ENCODE measurements at regions not wholly inside any gene's neighbourhood (a gene's known extent, or its start where the extent isn't known, plus 50 kb on each side); places are given as distances from the start of the nearest gene placed in this dataset.

DNA sequence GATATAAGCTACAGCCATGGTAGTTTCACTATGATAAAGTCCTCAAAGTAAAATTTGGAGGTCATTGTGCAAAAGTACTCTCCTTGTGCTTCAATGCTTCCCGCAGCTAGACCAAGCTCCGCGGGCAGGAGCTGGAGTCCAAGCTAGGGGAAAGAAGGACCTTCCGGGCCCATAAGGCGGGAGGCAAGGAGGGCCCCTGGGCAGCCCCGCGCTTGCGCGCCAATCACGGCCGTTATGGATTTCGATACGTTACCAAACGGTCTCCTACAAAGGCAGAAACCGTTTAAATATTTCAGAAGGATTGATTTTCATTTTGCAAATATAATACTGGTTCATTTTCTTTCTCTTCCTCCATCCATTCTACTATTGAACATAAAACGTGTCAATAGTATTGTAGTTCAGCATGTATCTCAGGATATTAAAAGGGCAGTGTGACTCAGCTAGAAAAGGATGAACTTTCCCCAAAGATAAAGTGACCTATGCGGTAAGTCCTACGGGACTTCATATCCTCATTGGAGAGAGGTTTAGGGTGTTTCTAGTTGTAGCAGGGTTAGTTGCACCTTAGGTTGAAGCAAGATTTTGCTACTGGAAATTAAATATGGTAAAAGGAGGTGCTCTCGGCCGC is 128.0 kb downstream of the KIF20B start:
- no peak for DNase-seq

DNA sequence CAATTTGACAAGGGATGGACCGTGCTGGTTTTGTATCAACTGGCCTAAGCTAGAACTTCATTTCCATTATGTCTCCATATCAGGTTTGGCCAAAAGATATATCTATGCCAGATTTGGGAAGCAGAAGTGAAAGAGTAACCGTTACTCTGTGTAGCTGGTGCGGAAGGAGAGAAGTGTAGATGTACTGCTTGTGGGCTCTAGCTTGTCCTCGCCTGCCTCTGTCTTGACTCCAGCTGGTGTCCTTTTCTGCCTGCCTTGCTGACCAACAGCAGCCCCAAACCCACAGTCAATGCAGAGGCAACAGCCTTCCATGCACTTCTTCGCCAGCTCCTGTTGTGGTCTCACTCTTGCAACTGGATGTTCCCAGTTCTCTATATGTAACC is 128.5 kb downstream of the KIF20B start:
- no peak for DNase-seq

DNA sequence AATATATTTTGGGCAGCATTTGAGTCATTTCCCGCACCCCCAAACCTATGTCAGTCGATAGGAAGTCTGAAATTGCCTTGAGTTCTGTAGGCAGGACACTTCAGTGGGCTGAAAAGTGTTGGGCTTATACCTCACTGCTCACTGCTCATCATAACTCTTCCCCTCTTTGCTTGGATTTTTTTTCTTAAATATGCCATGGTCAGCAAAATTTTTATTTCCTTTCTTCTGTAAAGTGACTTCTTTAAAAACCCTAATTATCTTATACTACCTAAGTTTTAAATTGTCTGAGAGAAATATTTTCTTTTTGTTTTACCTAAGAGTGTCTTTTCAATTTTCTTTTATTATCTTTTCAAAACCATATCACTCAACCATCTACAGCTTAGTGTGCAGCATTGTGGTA is 129.2 kb downstream of the KIF20B start:
- no peak for DNase-seq

DNA sequence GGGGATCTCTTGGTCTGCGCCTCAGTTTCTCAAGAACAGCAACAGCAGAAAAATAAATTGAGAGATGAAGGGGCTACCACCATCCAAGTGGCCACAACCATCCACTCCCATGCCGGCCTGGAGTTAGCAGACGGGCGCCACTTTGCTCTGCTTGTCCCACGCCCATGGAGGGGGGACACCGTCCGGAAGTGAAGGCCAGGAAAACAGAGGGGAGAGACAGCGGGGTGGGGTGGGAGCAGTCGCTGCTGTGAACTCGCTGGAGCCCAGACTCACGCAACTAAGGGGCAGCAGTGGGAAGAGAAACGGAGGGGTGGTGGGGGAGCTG is 135.4 kb downstream of the KIF20B start:
- DNase-seq, result no peak

DNA sequence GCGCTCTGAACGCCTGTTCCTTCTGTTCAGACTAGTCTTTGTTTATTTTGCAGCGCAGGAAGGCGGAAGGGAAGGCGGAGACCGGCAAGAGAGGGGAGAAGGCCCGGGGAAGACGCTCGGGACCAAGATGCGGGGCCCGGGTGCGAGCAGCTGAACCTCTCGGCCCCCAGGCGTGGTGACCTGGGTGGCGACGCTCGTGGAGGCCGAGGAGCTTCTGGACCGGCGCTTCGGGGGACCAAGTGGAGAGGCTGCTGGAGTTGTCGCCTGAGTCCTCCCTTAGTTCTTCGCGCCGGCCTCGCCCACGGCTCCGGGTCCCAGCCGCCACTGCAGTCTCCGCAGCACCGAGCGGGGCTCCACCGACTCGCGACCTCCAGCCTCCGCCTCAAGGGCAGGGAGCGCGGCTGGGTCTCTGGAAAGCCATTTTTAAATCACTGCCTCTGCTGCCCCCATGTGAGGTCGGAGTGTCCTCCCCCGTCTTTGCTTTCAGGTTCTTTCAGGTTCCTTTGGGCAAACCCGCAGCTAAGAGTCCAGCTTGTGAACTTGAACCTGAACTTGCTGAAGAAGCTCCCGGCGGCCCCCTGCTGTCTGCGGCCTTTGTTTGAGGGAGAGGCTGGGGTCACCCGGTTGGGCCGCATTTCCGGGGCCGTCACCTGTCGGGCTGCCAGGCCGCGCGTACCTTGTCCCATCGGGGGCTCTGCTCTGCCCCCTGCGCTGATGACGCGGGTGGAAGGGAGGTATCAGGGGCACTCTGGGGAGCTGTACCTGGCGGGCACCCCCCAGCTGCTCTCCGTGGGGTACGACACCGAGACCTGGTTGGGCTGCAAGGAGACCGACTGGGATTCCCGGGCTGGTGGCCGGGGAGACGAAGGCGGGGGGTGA is 136.0 kb downstream of the KIF20B start:
- DNase-seq, result no peak

DNA sequence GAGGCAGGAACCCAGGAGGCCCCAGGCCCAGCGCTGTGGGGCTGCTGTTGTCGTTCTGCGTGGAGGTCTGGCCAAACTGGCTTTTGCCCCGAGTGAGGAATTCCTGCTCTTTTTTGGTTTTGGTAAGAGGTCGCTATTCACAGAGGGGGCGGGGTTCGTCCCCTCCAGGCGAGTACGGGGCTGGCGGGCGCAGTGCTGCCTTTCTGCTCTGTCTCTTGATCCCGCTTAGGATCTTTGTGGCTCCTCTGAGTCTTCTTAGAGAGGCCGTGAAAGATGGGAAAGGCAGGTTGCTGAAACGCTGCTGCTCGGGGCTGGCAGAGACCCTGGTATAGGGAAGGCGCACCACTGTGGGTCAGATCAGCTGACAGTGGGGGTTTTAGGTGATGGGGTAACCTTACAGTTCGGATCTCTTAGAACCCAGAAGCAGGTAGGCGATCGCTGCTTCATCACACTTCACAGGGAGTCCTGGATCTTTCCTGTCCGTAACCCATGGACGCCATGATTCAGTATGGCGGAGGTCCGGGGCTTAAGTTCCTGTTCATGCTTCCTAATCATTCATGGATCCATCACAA is 136.7 kb downstream of the KIF20B start:
- DNase-seq, result no peak

DNA sequence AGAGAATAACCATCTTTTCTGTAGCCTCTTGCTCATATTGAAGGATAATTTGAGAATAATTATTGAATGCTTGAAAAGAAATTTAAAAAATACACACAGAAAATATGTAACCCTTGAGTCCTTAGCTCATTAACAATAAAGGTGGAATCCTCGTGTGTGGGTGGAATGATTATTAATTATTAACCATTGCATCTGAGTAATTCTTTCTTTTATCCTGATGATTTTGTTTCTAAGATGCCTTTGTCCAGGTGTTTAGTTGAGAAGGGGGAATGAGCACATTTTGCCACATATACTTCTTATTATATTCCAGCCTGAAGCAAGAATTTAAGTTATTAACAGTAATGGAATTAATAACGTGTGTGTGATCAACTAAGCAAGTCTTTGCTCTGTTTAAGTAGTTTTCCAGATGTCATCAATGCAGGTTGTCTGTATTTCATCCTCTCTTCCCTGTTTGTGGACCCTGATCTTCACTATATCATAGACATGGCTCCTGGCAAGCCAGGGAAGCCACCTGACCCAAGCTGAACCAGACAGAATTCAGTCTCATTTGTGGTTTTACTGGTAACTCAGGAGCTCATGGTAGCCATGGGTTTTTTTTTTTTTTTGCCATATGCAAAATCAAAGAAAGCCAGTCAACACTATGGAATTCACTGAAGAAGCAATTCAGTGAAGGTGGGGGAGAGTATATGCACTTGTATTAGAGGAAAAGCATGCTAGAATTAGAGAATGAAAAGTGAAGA is 144.3 kb downstream of the KIF20B start:
- DNase-seq, result no peak

DNA sequence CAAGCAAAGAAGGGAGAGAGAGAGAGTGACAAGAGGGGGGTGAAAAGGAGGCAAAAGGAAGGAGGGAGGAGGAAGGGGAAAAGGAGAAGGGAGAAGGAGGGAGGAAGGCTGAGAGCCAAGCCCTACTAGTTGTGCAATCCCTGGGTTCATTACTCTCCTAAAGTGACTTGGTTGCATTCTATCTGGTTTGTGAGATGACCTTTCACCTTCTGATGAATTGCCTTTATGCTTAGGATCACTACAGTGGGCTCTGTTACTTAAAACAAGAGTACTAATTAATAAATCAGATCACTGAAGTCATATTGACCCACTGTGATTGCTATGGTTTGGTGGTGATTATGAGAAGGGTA is 144.9 kb downstream of the KIF20B start:
- DNase-seq, result no peak

DNA sequence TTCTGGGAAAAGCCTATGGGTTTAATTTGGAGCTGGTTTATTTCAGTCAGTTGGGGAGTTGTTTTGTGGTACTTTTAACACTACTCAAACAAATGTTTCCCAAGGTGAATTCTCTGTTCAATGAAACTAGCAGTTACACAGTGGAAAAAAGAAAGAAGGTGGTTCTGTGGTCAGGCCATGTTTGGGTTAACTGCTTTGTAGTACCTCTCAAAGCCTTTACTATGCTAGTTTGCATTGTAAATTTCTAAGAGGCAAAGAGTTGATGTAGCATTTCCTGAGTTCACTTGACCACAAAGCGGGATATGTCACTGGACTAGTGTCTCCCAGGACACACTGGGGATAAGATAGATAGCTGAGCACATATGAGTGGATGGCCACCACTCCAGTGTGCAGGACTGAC is 145.4 kb downstream of the KIF20B start:
- peak; percentile 50 for DNase-seq

DNA sequence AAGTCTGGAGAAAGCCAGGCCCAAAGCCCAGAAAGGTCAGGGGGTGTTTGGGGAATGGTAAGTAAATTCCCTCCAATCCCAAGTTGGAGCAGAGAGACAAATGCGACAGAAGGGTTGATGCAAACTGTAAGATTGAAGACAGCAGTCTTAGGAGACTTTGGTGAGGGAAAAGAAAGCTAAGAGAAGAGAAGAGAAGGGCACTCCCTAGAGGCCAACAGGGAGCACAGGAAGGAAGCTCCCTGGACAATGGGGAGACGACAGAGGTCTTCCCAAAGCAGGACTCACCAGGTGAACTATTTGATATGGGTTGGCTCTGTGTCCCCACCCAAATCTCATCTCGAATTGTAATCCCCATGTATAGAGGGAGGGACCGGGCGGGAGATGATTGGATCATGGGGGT is 151.5 kb downstream of the KIF20B start:
- DNase-seq, result no peak

DNA sequence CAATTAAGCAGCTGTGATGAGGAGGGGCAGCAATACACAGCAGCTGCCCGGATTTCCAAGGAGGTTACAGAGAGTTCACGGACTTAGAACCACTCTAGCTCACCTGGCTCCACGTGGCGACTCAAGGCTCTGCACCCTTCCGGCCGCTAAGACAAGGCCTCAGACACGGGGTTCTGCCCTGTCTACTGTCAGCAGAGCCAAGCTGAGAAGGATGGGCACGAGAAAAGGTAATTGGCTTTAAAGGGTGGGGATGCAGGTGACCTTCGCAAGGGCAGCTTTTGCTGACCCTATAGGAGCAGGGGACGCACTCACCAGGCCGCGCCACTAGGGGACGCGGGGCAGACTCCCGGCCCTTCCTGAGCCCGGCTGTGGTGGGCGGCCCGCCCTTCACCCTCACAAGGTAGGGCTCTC is 152.4 kb downstream of the KIF20B start:
- DNase-seq, result no peak

DNA sequence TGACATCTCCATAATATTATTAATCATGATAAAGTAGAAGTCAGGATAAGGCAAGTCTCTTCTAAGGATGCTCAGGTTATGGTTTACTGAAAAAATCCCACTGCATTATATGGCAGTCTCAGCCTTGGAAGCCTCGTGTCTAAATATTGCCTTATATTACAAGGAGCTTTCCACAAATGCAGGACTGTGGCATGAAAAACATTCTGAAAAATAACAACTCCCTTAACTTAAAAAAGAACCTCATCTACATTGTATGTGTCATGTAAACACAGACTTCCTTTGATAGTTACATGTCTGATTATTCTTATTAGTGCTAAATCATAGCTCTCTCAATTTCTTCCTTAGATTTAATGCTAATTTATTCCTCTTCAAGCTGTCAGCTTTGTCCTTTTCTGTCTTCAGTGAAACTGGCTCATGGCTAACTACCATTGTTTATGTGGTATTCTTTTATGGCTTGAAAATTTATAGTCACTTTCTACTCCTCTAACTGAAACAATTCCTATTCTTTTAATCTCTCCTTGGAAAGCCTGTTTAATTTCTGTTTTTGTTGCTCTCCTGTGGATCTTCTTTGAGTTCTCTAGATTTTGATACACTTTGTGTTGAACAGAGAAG is 156.1 kb downstream of the KIF20B start:
- no peak for DNase-seq

DNA sequence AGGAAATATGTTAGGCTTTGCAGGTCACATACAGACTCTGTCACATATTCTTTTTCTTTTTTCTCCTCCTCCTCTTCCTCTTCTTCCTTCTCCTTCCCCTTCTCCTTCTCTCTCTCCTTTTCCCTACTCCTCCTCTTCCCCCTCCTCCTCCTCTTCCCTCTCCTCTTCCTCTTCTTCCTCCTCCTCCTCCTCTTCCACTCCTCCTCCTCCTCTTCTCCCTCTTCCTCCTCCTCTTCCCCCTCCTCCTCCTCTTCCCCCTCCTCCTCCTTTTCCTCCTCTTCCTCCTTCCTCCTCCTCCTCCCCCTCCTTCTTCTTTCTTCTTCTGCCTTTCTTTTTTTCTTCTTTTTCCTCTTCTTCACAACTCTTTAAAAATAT is 159.8 kb downstream of the KIF20B start:
- no peak for DNase-seq

DNA sequence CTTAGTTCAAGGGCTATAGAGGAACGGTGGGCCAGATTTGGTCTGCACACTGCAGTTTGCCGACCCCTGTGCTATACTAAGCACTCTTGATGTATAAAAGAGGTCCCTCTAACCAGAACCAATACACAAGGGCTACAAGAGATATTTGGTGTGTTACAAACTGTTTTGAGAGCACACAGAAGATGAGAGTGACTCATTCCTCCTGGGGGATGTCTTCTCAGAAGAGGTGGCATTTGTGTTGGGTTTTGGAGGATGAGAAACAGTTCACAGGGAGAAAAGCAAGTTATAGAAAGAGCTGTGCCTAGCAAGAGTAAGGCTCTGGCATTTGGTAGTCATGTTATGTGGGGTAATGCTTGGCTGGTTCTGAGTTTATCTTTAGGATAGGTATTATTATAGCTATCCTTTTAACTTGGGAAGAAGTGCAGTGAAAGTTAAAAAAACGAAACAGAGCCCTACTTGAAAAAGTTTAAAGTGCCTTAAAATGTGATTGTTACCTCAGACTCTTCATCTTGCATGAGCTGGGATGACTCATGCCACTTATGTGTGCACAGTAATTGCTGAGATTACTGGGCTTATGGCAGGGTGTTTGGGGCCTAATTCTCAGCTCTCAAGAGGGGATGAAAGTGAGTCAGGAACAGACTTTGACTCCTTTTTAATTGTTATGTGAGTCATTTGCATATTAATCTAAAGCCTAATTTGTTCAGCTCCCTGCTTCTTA is 160.4 kb downstream of the KIF20B start:
- DNase-seq, result no peak

DNA sequence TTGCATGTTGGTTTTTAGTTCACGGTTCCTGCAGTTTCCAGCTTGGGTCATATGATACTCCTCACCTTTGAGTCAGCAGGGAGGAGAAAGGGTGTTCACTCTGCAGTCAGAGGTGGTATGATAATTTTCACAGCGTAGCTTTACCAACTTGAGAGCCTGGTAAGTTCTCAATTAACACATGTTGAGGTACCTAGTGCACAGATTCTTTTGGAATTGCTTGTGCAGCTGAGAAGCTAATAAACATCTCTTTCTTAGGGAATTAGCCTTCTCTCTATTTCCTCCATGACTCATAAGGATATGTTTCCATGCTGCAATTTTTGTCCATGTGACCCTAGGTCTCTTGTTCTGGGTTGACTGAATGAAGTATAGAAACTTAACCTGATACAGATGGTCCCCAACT is 166.6 kb downstream of the KIF20B start:
- no peak for DNase-seq

DNA sequence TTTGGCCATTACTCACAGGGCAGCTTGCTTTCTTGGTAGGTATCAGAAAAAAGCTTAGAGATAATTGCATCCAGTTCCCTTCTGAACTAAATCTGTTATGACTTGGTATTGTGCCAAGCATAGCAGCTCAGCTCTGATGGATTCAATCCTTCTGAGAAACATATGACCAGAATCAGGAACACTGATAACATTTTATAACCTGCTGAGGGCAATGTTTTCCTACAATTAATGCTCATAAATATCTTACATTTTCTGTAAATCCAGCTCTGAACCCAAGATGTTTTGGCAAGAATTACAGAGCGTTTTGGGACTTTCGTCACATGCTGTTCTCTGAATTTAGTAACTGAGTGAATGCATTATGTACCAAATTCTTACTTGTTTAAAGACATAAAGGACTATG is 167.8 kb downstream of the KIF20B start:
- DNase-seq, result no peak

DNA sequence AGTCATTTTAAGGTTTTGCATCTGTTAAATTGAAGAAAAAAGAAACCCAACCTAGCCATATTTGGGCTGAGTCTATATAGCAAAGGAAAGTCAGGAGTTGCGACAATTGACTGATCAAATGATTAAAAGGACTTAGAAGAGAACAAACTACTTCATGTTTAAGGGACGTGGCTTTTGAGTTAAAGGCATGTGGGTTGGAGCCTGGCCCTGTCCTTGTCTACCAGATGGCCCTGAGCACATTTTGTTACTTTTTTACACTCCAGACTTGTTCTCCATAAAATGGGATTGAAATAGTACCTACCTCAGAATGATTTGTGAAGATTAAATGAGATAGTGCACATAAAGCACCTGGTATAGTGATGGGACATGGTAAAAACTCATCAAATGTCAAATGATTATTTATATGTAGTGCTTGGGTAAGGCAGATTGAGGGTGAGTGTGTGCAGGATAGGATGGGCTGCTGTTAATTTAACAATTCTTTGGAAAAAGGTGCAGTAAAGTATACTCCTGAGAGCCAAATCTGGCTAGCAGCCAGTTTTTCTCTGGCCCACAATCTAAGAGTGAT is 168.3 kb downstream of the KIF20B start:
- no peak for DNase-seq

DNA sequence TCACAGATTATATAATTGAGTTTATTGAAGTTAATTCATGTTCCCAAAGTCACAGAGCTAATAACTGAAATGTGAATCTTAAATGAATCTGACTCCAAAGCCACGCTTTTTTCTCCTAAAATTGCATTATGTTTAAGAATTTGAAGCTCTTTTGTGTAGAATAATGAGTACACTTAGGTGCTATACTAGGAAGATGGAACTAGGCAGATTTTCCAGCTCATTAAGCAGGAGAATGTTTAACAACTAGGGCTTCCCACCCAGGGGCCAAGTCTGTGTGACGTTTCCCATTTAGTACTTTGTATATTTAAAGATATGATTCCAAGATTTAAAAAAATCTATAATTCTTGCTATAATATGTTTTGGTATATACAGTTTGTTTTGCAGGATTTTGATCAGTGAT is 169.5 kb downstream of the KIF20B start:
- no peak for DNase-seq

DNA sequence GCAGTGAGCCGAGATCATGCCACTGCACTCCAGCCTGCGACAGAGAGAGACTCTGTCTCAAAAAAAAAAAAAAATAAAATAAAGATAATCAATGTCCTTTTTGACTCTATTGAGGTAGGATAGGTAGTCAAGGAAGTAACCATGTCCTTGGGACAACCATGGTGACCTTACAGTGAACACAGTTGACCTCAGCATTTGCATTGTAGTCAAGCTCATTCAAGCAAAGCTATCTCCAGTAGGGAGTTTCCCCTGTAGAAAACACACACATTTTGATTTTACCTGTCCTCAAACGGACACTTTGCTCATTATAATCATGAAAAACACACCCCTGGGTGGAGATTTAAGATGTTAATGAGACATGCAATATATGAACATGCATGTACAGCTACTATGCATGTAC is 171.7 kb downstream of the KIF20B start:
- DNase-seq, result no peak

DNA sequence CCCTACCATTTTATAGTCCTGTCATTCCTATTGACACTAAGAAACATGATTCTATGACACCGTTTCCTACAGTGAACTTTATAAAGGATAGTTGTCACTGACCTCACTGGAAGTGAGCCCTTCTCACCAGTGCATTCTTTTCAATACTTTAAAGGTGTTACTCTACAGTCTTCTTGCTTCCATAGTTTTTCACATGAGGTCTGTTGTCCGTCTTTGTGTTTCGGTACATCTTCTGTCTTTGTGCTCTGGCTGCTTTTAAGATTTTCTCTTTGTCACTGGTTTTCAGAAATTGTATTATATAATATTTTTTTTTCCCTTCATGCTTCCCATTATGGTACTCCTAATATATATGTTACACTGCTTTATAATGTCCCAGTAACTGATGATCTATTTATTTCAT is 174.2 kb downstream of the KIF20B start:
- no peak for DNase-seq

DNA sequence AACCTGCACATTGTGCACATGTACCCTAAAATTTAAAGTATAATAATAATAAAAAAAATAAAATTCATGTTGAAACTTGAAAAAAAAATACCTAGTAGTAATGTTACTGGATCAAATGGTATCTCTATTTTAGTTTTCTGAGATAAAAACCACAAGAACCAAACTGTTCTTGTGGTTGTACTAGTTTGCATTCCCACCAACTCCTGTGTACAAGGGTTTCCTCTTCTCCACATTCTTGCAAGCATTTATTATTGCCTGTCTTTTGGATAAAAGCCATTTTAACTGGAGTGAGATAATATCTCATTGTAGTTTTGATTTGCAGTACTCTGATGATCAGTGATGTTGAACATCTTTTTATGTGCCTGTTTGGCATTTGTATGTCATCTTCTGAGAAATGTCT is 177.7 kb downstream of the KIF20B start:
- DNase-seq, result no peak

DNA sequence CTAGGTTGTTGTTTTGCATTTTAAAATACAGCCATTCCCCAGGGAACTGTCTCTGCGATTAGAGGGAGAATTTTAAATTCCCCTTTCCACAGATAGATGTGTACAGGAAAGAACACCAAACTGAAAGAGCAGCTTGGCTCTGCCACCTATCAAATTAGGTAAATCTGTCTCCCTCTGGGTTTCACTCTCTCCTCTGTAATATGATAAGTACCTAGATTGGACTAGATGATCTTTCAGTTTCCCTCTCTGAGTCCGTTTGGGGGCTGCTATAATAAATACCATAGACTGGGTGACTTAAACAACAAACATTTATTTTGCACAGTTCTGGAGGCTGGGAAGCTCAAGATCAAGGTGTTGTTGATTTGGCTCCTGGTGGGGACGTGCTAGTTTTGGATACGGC is 186.0 kb downstream of the KIF20B start:
- DNase-seq, result peak; percentile 35

DNA sequence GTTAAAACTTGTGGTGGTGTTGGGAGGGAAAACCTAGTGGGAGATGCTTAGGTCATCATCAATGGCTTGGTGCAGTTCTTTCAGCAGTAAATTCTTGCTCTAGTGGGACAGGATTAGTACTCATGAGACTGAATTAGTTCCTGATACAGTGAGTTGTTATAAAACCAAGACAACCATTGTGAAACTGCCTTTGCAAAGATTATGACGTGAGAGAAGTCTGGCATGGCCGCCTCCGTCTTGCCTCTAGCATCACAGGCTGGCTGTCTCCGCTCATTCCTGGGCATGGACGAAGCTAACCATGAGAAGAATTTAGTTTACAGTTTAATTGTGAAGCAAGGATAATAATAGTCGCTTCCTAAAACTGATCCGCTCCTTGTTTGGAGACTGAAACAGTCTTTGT is 186.4 kb downstream of the KIF20B start:
- no peak for DNase-seq

Measured in NCI-H526 treated with DMSO at 0.1 percent for 48 hours (cell line).